ENCODE measurements at regions not wholly inside any gene's neighbourhood (a gene's known extent, or its start where the extent isn't known, plus 50 kb on each side); places are given as distances from the start of the nearest gene placed in this dataset.
"Not testable (repeated sequence)": the region's sequence is repeated elsewhere in the genome, so short reads cannot be mapped to it uniquely, and the experiment has no call there.

- DNase-seq, result no peak
These were observed 164.4 kb upstream of the RORA start for GRCh38 chr15:61393524-61393923.

GRCh38 chr15:61390138-61390537 lies 161.0 kb upstream of the RORA start:
- no peak for DNase-seq

GRCh38 chr15:61389334-61390028 lies 160.4 kb upstream of the RORA start:
- no peak for DNase-seq

DNA sequence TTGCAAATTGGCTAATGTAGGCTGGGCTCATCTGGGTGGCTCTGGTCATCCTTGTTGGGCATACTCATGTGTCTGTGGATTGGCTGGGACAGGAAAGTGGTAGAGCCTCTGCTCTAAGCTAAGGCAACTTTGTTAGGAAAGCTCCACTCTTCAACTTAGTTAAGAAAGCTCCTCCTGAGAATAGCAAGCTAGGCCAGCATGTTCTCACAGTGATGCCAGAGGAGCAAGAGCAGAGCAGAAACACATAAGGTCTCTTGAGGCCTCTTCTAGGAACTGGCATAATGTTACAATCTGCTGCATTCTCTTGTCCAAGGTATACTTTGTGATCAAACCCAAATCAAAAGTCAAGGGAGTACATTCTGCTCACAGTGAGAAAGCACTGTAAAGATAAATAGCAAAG lies 158.6 kb upstream of the RORA start:
- DNase-seq, result no peak

DNA sequence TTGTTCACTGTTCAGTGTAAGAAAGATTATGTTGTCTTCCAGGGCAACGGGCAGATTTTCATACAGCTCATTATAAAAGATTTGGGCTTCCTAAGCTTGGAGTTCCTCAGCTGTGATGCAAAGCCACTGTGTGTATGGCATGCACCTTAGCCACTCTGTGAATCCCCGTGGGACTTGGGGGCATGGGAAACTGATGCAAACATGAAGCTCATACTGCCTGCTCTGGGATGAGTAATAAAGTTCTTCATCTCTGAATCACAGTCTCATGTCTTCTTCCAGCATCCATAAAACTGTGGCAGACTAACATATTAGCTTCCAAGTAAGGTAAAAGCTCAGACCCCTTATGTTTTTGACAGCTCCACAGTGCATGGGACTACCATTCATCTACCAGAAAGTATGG lies 154.3 kb upstream of the RORA start:
- DNase-seq, result no peak

DNA sequence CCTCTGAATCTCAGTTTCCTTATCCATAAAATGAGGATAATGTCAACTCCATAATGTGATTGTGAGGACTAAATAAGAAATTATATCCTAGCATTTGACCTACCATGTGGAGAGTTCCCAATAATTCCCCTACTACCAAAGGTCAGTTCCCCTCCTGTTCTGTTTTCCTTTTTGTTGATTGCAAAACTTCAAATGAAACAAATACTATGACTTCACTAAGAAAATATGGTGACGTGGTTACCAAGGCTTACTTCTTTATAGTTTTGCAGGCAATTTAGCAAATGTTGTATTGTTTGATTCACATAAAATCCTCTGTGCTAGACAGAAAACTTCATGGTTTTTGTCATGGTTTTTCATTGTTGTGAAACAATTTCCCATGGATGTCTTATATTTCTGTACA lies 153.8 kb upstream of the RORA start:
- DNase-seq, result no peak

DNA sequence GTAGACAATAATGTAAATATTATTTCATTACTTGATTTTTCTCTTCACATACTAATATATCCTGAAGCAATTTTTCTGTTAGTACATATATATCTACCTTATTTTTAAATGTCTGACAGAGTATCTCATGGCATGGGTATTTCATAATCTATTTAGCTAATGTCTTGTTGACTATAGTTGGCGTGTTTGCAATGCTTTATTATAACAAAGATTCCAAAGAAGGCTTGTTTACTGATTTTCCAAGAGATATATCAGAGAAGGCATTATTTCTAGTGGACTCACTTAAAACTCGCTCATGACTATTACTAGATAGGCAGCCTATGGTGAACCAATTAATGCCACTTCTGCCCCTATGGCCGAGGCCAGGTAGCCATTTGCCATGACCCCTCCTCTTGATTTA lies 152.4 kb upstream of the RORA start:
- no peak for DNase-seq

GRCh38 chr15:61380270-61380669 lies 151.2 kb upstream of the RORA start:
- no peak for DNase-seq

- no peak for DNase-seq
These were observed 149.9 kb upstream of the RORA start for GRCh38 chr15:61379005-61379404.

- DNase-seq, result no peak
These were observed 147.9 kb upstream of the RORA start for GRCh38 chr15:61376961-61377360.

GRCh38 chr15:61376516-61376915 lies 147.4 kb upstream of the RORA start:
- no peak for DNase-seq

DNA sequence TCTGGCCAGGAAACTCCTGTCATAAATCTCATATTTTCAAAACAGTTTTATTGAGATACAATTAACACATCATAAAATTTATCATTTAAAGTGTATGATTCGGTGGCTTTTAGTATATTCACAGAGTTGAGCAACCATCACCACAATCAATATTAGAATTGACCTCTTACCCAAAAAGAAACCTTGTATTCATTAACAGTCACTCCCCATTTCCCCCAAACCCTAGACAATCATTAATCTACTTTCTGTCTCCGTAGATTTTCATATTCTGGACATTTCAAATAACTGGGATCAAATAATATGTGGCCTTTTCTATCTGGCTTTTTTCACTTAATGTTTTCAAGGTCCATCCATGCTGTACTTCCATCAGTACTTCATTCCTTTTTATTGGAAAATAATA lies 145.7 kb upstream of the RORA start:
- no peak for DNase-seq

- DNase-seq, result no peak
These were observed 138.9 kb upstream of the RORA start for GRCh38 chr15:61367953-61368352.

GRCh38 chr15:61364871-61365270 lies 135.8 kb upstream of the RORA start:
- DNase-seq, result no peak

GRCh38 chr15:61362912-61363311 lies 133.8 kb upstream of the RORA start:
- not testable (repeated sequence) for DNase-seq

- DNase-seq, result no peak
These were observed 115.2 kb upstream of the RORA start for GRCh38 chr15:61344293-61344692.

- DNase-seq, result no peak
These were observed 113.3 kb upstream of the RORA start for GRCh38 chr15:61342390-61342789.

DNA sequence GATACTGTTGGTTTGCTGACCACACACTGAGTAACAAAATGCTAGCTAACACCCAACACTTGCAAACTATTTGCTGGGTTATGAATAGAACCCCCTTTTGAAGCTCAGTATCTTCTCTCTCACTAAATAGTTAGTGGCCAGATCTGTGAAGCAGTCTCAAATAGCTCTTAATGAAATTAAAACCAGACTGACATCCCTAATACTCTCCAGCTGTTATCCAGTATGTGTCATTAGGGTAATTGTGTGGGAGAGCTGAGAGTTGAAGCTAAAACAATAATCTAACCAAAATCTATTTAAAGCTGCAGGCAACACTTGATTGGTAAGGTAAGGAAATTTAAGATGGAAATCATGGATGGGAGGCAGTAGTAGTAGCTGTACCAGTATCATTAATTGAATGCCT lies 110.4 kb upstream of the RORA start:
- DNase-seq, result no peak

DNA sequence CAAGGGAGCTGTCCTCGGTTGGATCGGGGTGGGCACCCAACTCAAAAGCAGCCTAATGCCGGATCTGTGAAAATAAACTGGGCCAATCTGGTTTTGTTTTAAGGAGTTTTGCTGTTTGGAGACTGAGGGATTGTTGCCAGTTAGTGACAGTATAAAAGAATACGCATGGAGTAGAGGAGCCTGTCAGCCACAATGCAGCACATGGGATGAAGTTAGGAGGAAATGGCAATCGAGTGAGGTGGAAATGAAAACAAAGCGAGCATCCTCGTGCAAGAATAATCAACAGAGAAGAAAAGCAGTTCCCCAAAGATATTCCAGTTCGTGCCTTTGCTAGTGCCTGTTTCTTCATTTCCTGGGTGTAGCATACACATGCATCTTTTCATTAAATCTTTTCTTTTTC lies 108.4 kb upstream of the RORA start:
- no peak for DNase-seq

DNA sequence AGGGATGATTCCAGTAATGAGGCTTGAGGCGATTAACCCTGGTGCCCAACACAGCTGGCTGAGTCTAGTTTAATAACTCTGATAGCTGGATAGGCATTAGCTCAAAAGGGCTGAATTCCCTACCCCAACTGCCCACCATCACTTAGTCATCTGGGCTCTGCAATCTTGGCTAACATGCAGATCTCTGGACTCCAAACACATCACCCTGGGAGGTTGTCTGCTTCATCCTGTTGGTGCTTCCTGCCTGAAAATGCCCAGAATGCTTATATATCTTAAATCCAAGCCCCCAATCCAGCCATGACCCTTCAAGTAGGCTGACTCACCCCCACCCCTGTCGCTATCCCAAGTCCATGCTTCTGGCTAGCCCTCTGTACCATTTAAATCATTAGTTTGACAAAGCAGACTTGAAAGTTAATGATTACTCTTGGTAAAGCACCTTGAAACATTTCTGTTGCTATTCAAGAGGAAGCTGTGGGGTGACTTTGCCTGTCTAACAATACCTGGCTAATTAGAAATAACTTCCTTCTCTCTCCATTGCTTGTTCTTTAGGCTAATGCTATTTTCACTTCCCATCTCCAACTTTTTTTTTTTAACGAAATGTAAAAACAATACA lies 107.0 kb upstream of the RORA start:
- no peak for DNase-seq

DNA sequence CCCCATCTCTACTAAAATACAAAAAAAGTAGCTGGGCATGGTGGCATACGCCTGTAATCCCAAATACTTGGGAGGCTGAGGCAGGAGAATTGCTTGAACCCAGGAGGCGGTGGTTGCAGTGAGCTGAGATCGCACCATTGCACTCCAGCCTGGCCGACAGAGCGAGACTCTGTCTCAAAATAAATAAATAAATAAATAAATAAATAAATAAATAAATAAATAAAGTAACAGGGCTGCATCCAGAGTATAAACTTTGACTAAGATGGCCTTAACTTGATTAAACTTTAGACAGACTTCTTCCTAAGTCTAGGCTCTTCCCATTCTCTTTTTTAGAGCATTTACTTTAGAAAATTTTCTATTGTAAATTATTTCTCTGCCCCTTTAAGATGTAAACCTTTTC lies 105.6 kb upstream of the RORA start:
- not testable (repeated sequence) for DNase-seq

- DNase-seq, result no peak
These were observed 101.9 kb upstream of the RORA start for GRCh38 chr15:61331019-61331418.

DNA sequence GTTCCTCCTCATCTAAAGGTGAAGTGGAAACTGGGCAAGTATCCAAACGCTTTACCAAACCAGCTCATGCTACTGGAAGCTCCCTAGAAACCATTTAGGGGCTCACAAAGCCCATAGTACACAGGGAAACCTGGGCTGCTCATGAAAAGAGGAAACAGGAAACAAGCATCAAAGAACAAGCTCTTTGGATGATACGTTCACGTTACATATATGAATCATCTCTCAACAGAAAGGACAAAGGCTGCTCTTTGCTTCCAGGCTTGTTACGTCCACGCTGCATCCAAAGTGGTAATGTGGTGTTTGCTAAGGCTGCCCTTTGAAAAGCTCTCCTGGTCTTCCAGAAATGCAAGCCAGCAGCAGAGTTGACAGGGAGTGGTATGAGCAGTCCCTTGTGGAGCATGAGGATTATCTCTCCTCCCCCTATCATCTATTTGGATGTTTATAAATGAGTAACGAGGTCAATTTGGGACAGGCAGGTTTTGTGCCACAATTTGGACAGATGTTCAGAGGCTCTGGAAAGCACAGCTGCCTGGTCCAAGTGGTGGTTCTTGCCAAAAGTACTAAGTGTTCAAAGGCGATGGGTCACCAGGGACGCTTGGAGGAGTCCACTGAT lies 98.0 kb upstream of the RORA start:
- DNase-seq, result peak; percentile 86

DNA sequence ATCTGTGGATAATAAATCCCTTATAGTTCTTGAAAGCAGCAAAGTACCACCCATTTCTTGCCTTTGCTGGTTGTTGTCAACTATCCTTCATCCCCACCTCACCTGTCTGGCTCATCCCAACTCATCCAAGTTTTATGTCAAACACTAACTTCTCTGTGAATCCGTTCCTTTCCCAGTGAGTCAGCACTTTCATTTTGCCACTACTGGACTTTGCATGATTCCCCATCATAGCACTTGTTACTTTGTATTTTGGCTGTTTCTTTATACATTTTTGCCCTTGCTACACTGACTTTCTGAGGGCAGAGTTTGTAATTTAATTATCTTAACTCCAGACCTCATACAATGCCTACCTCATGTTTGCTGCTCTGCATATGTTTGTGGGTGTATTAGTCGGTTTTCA lies 90.8 kb upstream of the RORA start:
- no peak for DNase-seq

Data from NCI-H1436 (cell line).